ENCODE measurements at regions not wholly inside any gene's neighbourhood (a gene's known extent, or its start where the extent isn't known, plus 50 kb on each side); places are given as distances from the start of the nearest gene placed in this dataset.

- no peak for ATAC-seq (replicated peaks; ENCODE audit: extremely low read depth, poor library complexity, severe bottlenecking)
- Mint-ChIP-seq H3K4me1 (no peaks in the 10 kb centered on the region), H3K4me3 (no peak overlapping the region), H3K36me3 (ENCODE audit: insufficient read depth) (no peaks in the 10 kb centered on the region), H3K27ac (ENCODE audit: low read depth) (no peak overlapping the region), H3K9me3 (no peaks in the 10 kb centered on the region), H3K27me3 (peaks cover 31% of the 10 kb centered on the region)
- DNase-seq (ENCODE audit: low spot score in 2 of 2), result no peak
Observed at GRCh38 chr10:117601716-117602115, 59.2 kb downstream of the EMX2 start.

DNA sequence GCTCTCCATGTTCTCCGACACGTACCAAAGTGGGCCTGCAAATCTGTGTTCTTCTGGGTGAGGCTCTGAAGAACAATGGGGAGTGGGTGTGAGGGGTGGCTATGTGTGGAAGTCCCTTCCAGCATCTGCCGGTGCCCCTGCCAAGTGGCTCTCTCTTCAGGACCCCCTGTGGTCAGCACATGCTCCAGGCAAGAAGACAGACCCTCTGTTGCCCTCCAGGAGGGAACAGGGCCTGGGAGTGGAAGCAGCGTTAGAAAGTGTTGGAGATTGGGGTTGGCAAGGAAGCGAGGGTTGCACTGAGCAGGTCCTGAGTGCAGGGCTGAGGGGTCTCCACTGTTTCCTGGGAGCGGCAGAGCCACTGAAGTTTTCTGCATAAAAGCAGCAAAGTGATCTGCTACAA, 60.5 kb downstream of the EMX2 start:
- DNase-seq (ENCODE audit: low spot score in 2 of 2), result no peak
- Mint-ChIP-seq H3K9me3 (no peaks in the 10 kb centered on the region), H3K27me3 (peaks cover 26% of the 10 kb centered on the region), H3K4me1 (no peaks in the 10 kb centered on the region), H3K4me3 (no peak overlapping the region), H3K27ac (ENCODE audit: low read depth) (no peak overlapping the region), H3K36me3 (ENCODE audit: insufficient read depth) (no peaks in the 10 kb centered on the region)
- no peak for ATAC-seq (replicated peaks; ENCODE audit: extremely low read depth, poor library complexity, severe bottlenecking)

DNA sequence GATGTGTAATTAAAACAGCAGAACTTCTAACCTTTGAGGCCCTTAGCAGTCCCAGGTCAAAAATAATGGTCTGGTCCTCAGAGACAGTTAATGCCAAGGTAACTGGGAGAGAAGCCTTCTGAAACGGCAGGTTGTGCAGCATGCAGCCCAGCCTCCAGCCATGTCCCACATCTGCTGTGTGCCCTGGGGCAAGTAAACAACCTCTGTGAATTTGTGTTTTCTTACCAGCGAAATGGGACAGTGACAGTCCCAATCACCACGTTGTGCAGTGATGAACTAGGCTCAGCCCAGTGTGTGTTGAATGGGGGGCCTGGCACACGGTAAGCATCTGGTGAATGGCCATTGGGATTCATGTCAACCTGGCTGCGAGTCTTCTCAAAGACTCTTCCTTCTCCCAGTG, 61.2 kb downstream of the EMX2 start:
- no peaks in the 10 kb centered on the region for H3K4me1 Mint-ChIP-seq
- H3K27ac Mint-ChIP-seq (ENCODE audit: low read depth), result no peak overlapping the region
- peaks cover 22% of the 10 kb centered on the region for H3K27me3 Mint-ChIP-seq
- no peaks in the 10 kb centered on the region for H3K9me3 Mint-ChIP-seq
- no peak overlapping the region for H3K4me3 Mint-ChIP-seq
- no peaks in the 10 kb centered on the region for H3K36me3 Mint-ChIP-seq (ENCODE audit: insufficient read depth)
- no peak for ATAC-seq (replicated peaks; ENCODE audit: extremely low read depth, poor library complexity, severe bottlenecking)
- DNase-seq (ENCODE audit: low spot score in 2 of 2), result no peak

- Mint-ChIP-seq H3K4me3 (no peak overlapping the region), H3K27me3 (peaks cover 37% of the 10 kb centered on the region), H3K9me3 (no peaks in the 10 kb centered on the region), H3K27ac (ENCODE audit: low read depth) (no peak overlapping the region), H3K36me3 (ENCODE audit: insufficient read depth) (no peaks in the 10 kb centered on the region), H3K4me1 (no peaks in the 10 kb centered on the region)
- ATAC-seq (replicated peaks; ENCODE audit: extremely low read depth, poor library complexity, severe bottlenecking), result no peak
- DNase-seq (ENCODE audit: low spot score in 2 of 2), result no peak
Observed at GRCh38 chr10:117609095-117609795, 66.7 kb downstream of the EMX2 start.

GRCh38 chr10:117609796-117610170, 67.2 kb downstream of the EMX2 start:
- no peaks in the 10 kb centered on the region for H3K9me3 Mint-ChIP-seq

DNA sequence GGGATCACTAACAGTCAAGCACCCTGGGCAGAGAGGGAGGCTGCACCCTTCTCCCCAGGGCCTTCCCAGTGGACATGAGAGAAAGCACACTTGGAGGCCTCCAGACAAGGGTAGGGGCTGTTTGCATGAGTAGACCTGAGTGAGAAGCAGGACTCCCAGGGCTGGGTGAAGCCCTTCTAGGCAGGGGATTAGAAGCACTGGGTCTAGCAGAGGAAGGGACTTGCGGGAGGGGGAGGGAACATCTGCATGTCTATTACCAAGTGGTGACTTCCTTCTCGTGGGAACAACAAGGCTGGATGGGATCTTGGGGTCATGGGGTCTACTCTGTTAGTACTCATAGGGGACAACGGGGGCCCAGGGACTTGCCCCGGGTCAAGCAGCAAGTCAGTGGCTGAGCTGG, 67.8 kb downstream of the EMX2 start:
- no peak overlapping the region for H3K27ac Mint-ChIP-seq (ENCODE audit: low read depth)
- no peaks in the 10 kb centered on the region for H3K4me1 Mint-ChIP-seq
- DNase-seq (ENCODE audit: low spot score in 2 of 2) (no peak), ATAC-seq (replicated peaks; ENCODE audit: extremely low read depth, poor library complexity, severe bottlenecking) (no peak)
- H3K4me3 Mint-ChIP-seq, result no peak overlapping the region
- H3K9me3 Mint-ChIP-seq, result no peaks in the 10 kb centered on the region
- no peaks in the 10 kb centered on the region for H3K36me3 Mint-ChIP-seq (ENCODE audit: insufficient read depth)
- H3K27me3 Mint-ChIP-seq, result peaks cover 37% of the 10 kb centered on the region

More at GRCh38 chr10:117609796-117610170, 67.2 kb downstream of the EMX2 start:
- no peak overlapping the region for H3K4me3 Mint-ChIP-seq
- no peak for DNase-seq (ENCODE audit: low spot score in 2 of 2)
- no peak overlapping the region for H3K27ac Mint-ChIP-seq (ENCODE audit: low read depth)
- no peaks in the 10 kb centered on the region for H3K36me3 Mint-ChIP-seq (ENCODE audit: insufficient read depth)
- H3K4me1 Mint-ChIP-seq, result no peaks in the 10 kb centered on the region
- ATAC-seq (replicated peaks; ENCODE audit: extremely low read depth, poor library complexity, severe bottlenecking), result no peak
- peaks cover 37% of the 10 kb centered on the region for H3K27me3 Mint-ChIP-seq

DNA sequence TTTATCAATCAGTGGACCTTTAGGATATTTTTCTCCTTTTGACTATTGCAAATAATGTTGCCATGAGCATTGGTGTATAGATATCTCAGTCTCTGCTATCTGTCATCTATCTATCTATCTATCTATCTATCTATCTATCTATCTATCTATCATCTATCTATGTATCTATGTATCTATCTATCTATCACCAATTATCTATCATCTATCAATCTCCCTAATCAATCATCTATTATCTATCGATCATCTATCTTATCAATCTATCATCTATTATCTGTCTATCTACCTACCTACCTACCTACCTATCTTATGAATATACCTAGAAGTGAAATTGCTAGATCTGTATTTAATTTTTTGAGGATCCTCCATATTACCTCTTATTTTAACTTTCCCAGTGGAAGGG, 69.6 kb downstream of the EMX2 start:
- Mint-ChIP-seq H3K4me1 (no peaks in the 10 kb centered on the region), H3K4me3 (no peak overlapping the region), H3K9me3 (no peaks in the 10 kb centered on the region), H3K27ac (ENCODE audit: low read depth) (no peak overlapping the region), H3K27me3 (peaks cover 49% of the 10 kb centered on the region), H3K36me3 (ENCODE audit: insufficient read depth) (no peaks in the 10 kb centered on the region)
- ATAC-seq (replicated peaks; ENCODE audit: extremely low read depth, poor library complexity, severe bottlenecking) (no peak), DNase-seq (ENCODE audit: low spot score in 2 of 2) (no peak)

DNA sequence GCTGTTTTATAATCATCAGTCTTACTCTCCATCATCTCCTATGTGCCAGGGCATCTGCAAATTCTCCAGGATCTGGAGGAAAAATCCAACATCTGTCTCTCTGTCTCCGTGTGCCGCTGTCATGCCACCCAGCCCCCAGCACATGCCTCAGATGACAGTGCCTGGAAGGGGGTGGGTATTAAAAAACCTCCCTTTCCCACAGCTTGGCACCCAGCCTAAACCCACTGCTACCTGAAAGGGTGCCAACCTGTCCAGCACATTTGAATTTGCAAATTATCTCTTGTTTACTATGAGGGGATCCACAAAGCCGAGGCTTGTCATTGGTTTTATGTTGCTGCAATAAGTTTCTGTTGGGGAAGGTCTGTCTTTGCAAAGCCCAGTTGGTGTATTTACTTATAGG, 73.1 kb downstream of the EMX2 start:
- no peak overlapping the region for H3K4me3 Mint-ChIP-seq
- H3K36me3 Mint-ChIP-seq (ENCODE audit: insufficient read depth), result peaks cover 2% of the 10 kb centered on the region
- H3K27ac Mint-ChIP-seq (ENCODE audit: low read depth), result no peak overlapping the region
- peaks cover 56% of the 10 kb centered on the region for H3K27me3 Mint-ChIP-seq
- no peak for DNase-seq (ENCODE audit: low spot score in 2 of 2)
- no peaks in the 10 kb centered on the region for H3K4me1 Mint-ChIP-seq
- ATAC-seq (replicated peaks; ENCODE audit: extremely low read depth, poor library complexity, severe bottlenecking), result no peak
- H3K9me3 Mint-ChIP-seq, result no peaks in the 10 kb centered on the region

DNA sequence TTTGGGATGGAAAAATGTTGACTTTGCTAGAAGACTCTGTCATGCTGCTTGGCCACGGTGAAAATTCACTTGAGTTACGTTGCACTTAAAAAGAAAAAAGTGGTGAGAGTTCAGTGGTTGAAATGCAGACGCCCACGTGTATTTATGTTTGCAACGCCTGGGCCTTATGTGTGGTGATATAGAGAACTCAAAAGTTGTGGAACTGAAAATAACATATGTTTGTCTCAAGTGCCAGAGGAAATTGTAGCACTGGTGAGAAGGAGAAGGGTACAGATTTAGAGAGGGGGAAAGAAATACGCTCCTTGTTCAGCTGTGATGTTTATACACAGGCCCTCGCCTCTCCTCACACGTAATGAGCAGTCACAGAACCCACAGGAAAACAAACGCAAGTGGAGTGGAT, 73.6 kb downstream of the EMX2 start:
- ATAC-seq (replicated peaks; ENCODE audit: extremely low read depth, poor library complexity, severe bottlenecking), result no peak
- H3K27ac Mint-ChIP-seq (ENCODE audit: low read depth), result no peak overlapping the region
- no peaks in the 10 kb centered on the region for H3K9me3 Mint-ChIP-seq
- no peaks in the 10 kb centered on the region for H3K4me1 Mint-ChIP-seq
- H3K4me3 Mint-ChIP-seq, result no peak overlapping the region
- H3K27me3 Mint-ChIP-seq, result peaks cover 58% of the 10 kb centered on the region
- peaks cover 2% of the 10 kb centered on the region for H3K36me3 Mint-ChIP-seq (ENCODE audit: insufficient read depth)
- no peak for DNase-seq (ENCODE audit: low spot score in 2 of 2)

GRCh38 chr10:117617086-117617485, 74.5 kb downstream of the EMX2 start:
- Mint-ChIP-seq H3K27ac (ENCODE audit: low read depth) (no peak overlapping the region), H3K9me3 (no peaks in the 10 kb centered on the region), H3K4me1 (no peaks in the 10 kb centered on the region), H3K27me3 (peaks cover 58% of the 10 kb centered on the region), H3K4me3 (no peak overlapping the region), H3K36me3 (ENCODE audit: insufficient read depth) (peaks cover 2% of the 10 kb centered on the region)
- ATAC-seq (replicated peaks; ENCODE audit: extremely low read depth, poor library complexity, severe bottlenecking) (no peak), DNase-seq (ENCODE audit: low spot score in 2 of 2) (no peak)

- peaks cover 58% of the 10 kb centered on the region for H3K27me3 Mint-ChIP-seq
Observed at GRCh38 chr10:117617659-117618058, 75.1 kb downstream of the EMX2 start.

DNA sequence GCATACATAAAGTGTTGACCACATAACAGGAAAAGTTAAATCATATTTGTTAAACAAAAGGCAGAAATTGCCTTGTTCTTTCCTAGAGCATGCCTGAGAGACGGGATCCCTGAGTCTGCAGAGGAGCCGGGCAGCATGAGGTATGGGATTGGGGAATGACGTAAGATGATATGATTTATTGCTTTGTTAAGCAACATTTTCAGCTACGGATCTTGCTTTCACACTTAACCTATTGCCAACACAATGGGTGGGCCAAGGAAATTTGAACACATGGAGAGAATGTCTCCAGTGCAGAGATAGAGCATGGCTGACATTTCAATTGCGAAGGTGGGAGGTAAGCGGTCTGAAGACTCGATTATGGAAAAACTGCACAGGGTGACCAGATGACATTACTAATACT, 76.7 kb downstream of the EMX2 start:
- DNase-seq (ENCODE audit: low spot score in 2 of 2) (no peak), ATAC-seq (replicated peaks; ENCODE audit: extremely low read depth, poor library complexity, severe bottlenecking) (no peak)
- no peak overlapping the region for H3K27ac Mint-ChIP-seq (ENCODE audit: low read depth)
- no peak overlapping the region for H3K4me3 Mint-ChIP-seq
- H3K4me1 Mint-ChIP-seq, result no peaks in the 10 kb centered on the region
- peaks cover 58% of the 10 kb centered on the region for H3K27me3 Mint-ChIP-seq
- no peaks in the 10 kb centered on the region for H3K9me3 Mint-ChIP-seq
- peaks cover 2% of the 10 kb centered on the region for H3K36me3 Mint-ChIP-seq (ENCODE audit: insufficient read depth)

More at GRCh38 chr10:117617659-117618058, 75.1 kb downstream of the EMX2 start:
- ATAC-seq (replicated peaks; ENCODE audit: extremely low read depth, poor library complexity, severe bottlenecking), result no peak
- Mint-ChIP-seq H3K27ac (ENCODE audit: low read depth) (no peak overlapping the region), H3K36me3 (ENCODE audit: insufficient read depth) (peaks cover 2% of the 10 kb centered on the region), H3K4me3 (no peak overlapping the region), H3K9me3 (no peaks in the 10 kb centered on the region), H3K4me1 (no peaks in the 10 kb centered on the region)
- no peak for DNase-seq (ENCODE audit: low spot score in 2 of 2)

- Mint-ChIP-seq H3K36me3 (ENCODE audit: insufficient read depth) (peaks cover 2% of the 10 kb centered on the region), H3K27me3 (peaks cover 58% of the 10 kb centered on the region), H3K4me1 (no peaks in the 10 kb centered on the region), H3K9me3 (no peaks in the 10 kb centered on the region), H3K27ac (ENCODE audit: low read depth) (no peak overlapping the region), H3K4me3 (no peak overlapping the region)
- no peak for DNase-seq (ENCODE audit: low spot score in 2 of 2)
- no peak for ATAC-seq (replicated peaks; ENCODE audit: extremely low read depth, poor library complexity, severe bottlenecking)
Observed at GRCh38 chr10:117619707-117620405, 77.3 kb downstream of the EMX2 start.

All from central memory CD8-positive, alpha-beta T cell (primary cell).